Pancreas (tissue), 10 donors: ENCODE measurements at regions not wholly inside any gene's neighbourhood (a gene's known extent, or its start where the extent isn't known, plus 50 kb on each side); places are given as distances from the start of the nearest gene placed in this dataset.

Experiments
- ATAC-seq, 4 donors: fragments of 200-7000 bp; cut with Tn5 transposase; one replicate each; pipeline versions ENCODE4 v1.8.0 to v1.9.1; 2020; ENCODE audit warnings: mild to moderate bottlenecking in 4 of 4, moderate library complexity in 4 of 4
- DNase-seq, 6 donors: peaks; one replicate each; pipeline ENCODE4 v3.0.0-alpha.2; 2020
- FAIRE-seq: peaks from 2 replicates; lab custom pipeline; 2012; peaks lifted over from hg19 to GRCh38; lab: Jason Lieb, UNC
- H3K27ac ChIP-seq, 4 donors: fragments of 200-600 bp; sonication (generic); 1 replicate in 3 of 4; 2 replicates in 1 of 4; pipeline versions ENCODE4 v1.5.0 to v1.8.0; 2020
- H3K27me3 ChIP-seq, 4 donors: fragments of 200-600 bp; one replicate each; pipeline ENCODE4 v1.8.0; 2021
- H3K36me3 ChIP-seq, 3 donors: fragments of 200-600 bp; sonication (generic) in 1 of 3; one replicate each; pipeline versions ENCODE4 v1.5.0 to v1.8.0; 2020 to 2021
- H3K4me1 ChIP-seq, 3 donors: fragments of 200-600 bp; one replicate each; pipeline ENCODE4 v1.8.0; 2021
- H3K4me3 ChIP-seq, 4 donors: fragments of 200-600 bp; sonication (generic) in 2 of 4; one replicate each; pipeline versions ENCODE4 v1.5.0 to v1.8.0; 2020 to 2021
- H3K9me3 ChIP-seq, 4 donors: fragments of 200-600 bp; one replicate each; pipeline ENCODE4 v1.8.0; 2021
- CTCF ChIP-seq, 4 donors: fragments of 200-600 bp; sonication (generic) in 3 of 4; IDR thresholded peaks; one replicate each; pipeline versions ENCODE4 v1.5.0 to v1.8.0; 2021; ENCODE audit warnings: antibody characterized with exemption in 4 of 4
- WGBS, 2 donors: extraction: QIAGEN DNeasy Blood & Tissue Kit; methylation state at CpG; one replicate each; pipeline ENCODE4 v1.1.7; 2013; 5-methylcytosine and 5-hydroxymethylcytosine counted together
- intact Hi-C, 3 donors: fragments of 100-400 bp; cut with DNase I; formaldehyde crosslinking; loops; one replicate each; pipeline versions ENCODE4 v1.11.1 to v1.14.2; 2022
- donor health status: healthy with polysubstance abuse.
- donor health status: DM: no; HTN: no; CAD: no; lungs with moderate emphysema.
- donor health status: DM: no; HTN: no; CAD: no.
- donor health status: control.
- donor health status: control.
- donor health status: Bipolar disorder and iron deficiency.
- donor health status: DM: yes; HTN: yes; CAD: no.
- donor health status: DM: no; HTN: no; CAD: no.
- donor health status: DM: no; HTN: no; CAD: no.
- donor health status: DM: yes; HTN: yes; CAD: no.

GRCh38 chr6:150799276-150799805 lies 66.2 kb upstream of the MTHFD1L start:
- H3K4me3 ChIP-seq: no peak overlapping the region
- no peaks in the 10 kb centered on the region for H3K9me3 ChIP-seq
- H3K4me1 ChIP-seq: no peaks in the 10 kb centered on the region
- H3K36me3 ChIP-seq: no peaks in the 10 kb centered on the region
- no peak overlapping the region for H3K27ac ChIP-seq
- intact Hi-C loops: no loop called here
- no peak for DNase-seq
- ATAC-seq: no peak
- no peak for FAIRE-seq
- no peaks in the 10 kb centered on the region for H3K27me3 ChIP-seq
- no peak for TF ChIP-seq CTCF (IDR thresholded peaks at IDR 0.05)
- WGBS, 2 donors: 68 to 80% methylated on average over 4 of the region's 4 CpGs

GRCh38 chr6:150800674-150801314 lies 64.7 kb upstream of the MTHFD1L start:
- WGBS, 2 donors: 63 to 76% methylated on average over 8 of the region's 8 CpGs
- FAIRE-seq (no peak), DNase-seq (no peak), ATAC-seq (no peak)
- H3K4me1 ChIP-seq: no peaks in the 10 kb centered on the region
- H3K9me3 ChIP-seq: no peaks in the 10 kb centered on the region
- H3K36me3 ChIP-seq: no peaks in the 10 kb centered on the region
- no peak for TF ChIP-seq CTCF (IDR thresholded peaks at IDR 0.05)
- intact Hi-C loops: no loop called here
- H3K4me3 ChIP-seq: no peak overlapping the region
- no peaks in the 10 kb centered on the region for H3K27me3 ChIP-seq
- no peak overlapping the region for H3K27ac ChIP-seq

- Histone ChIP-seq H3K36me3 (no peaks in the 10 kb centered on the region), H3K27me3 (no peaks in the 10 kb centered on the region), H3K27ac (no peak overlapping the region), H3K4me1 (no peaks in the 10 kb centered on the region), H3K4me3 (no peak overlapping the region), H3K9me3 (no peaks in the 10 kb centered on the region)
- FAIRE-seq: no peak
- 51 to 76% methylated on average over 2 of the region's 2 CpGs for WGBS, 2 donors
- no peak for ATAC-seq
- no peak for DNase-seq
- no peak for TF ChIP-seq CTCF (IDR thresholded peaks at IDR 0.05)
- intact Hi-C loops: no loop called here
These were observed 58.7 kb upstream of the MTHFD1L start for GRCh38 chr6:150806790-150807189.

GRCh38 chr6:150813319-150813992 lies 52.0 kb upstream of the MTHFD1L start:
- no peak for TF ChIP-seq CTCF (IDR thresholded peaks at IDR 0.05)
- Histone ChIP-seq H3K36me3 (no peaks in the 10 kb centered on the region), H3K4me3 (no peak overlapping the region), H3K27ac (no peak overlapping the region), H3K9me3 (no peaks in the 10 kb centered on the region), H3K4me1 (no peaks in the 10 kb centered on the region), H3K27me3 (no peaks in the 10 kb centered on the region)
- intact Hi-C loops: loop anchor here (5.0 to 10.0 kb wide), 3 partner anchors 389 to 401 kb away; no protein-coding TSS in a partner anchor
- 35 to 45% methylated on average over 9 of the region's 9 CpGs for WGBS, 2 donors
- DNase-seq: no peak
- no peak for FAIRE-seq
- ATAC-seq: peak in 2 of 4 donors; percentile 21 to 29

- no peaks in the 10 kb centered on the region for H3K27me3 ChIP-seq
- no peaks in the 10 kb centered on the region for H3K9me3 ChIP-seq
- no peaks in the 10 kb centered on the region for H3K36me3 ChIP-seq
- WGBS, 2 donors: 64 to 67% methylated on average over 3 of the region's 3 CpGs
- intact Hi-C loops: loop anchor here (5.0 to 10.0 kb wide), 3 partner anchors 389 to 402 kb away; no protein-coding TSS in a partner anchor
- TF ChIP-seq CTCF (IDR thresholded peaks at IDR 0.05): no peak
- ATAC-seq (peak in 1 of 4 donors; percentile 39), DNase-seq (no peak), FAIRE-seq (no peak)
- no peak overlapping the region for H3K27ac ChIP-seq
- H3K4me1 ChIP-seq: no peaks in the 10 kb centered on the region
- H3K4me3 ChIP-seq: no peak overlapping the region
These were observed 51.5 kb upstream of the MTHFD1L start for GRCh38 chr6:150813993-150814359.
